NT2/D1 (cell line): ENCODE measurements at regions not wholly inside any gene's neighbourhood (a gene's known extent, or its start where the extent isn't known, plus 50 kb on each side); places are given as distances from the start of the nearest gene placed in this dataset.

Experiments used
- SUZ12 ChIP-seq: IDR thresholded peaks from 2 replicates; pipeline ENCODE4 v1.6.1; 2011; ENCODE audit not compliant: insufficient read length, insufficient read depth; ENCODE audit errors: extremely low read depth
- ZNF274 ChIP-seq: IDR thresholded peaks from 2 replicates; pipeline ENCODE4 v1.6.1; 2011; ENCODE audit warnings: mild to moderate bottlenecking, low read depth, low read length

DNA sequence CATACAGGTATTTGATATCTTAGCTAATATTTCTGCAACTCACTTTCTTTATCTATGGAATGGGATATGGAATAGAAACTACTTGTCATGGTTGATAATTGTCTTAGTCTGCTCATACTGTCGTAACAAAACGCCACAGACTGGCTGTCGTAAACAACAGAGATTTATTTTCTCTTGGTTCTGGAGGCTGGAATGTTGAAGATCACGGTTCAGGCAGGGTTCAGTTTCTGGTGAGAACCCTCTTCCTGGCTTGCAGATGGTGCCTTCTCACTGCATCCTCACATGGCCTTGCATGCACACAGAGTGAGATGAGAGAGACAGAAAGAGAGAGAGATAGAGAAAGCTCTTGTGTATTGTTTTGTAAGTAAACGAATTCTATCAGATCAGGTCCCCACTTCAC lies 332.7 kb upstream of the MAGI2 start:
- TF ChIP-seq ZNF274 (no peak), SUZ12 (no peak)
